ENCODE measurements at regions not wholly inside any gene's neighbourhood (a gene's known extent, or its start where the extent isn't known, plus 50 kb on each side); places are given as distances from the start of the nearest gene placed in this dataset.

- ChIA-PET CTCF (interaction anchor here (1.2 kb wide), 1 partner anchor 10 kb away, joined by 3 read pairs; no protein-coding TSS in a partner anchor), POLR2A (no interaction called here)
- Histone ChIP-seq H3K27me3 (ENCODE audit: insufficient read depth) (no peaks in the 10 kb centered on the region), H2AFZ (ENCODE audit: low read depth) (no peak overlapping the region), H3K4me3 (ENCODE audit: low read depth in 2 of 2, low read length in 1 of 2) (no peak overlapping the region), H3K9me3 (no peaks in the 10 kb centered on the region), H3F3A (replicated peaks; ENCODE audit: insufficient read depth) (no peaks in the 10 kb centered on the region), H3K9ac (no peak overlapping the region), H3K36me3 (replicated peaks in 1 of 2; ENCODE audit: control insufficient read depth in 1 of 2, insufficient read depth in 2 of 2, low read length in 1 of 2) (no peaks in the 10 kb centered on the region), H4K20me1 (ENCODE audit: insufficient read depth) (no peaks in the 10 kb centered on the region), H3K79me2 (ENCODE audit: insufficient read depth) (no peaks in the 10 kb centered on the region), H3K4me2 (no peak overlapping the region), H3K9me2 (no peaks in the 10 kb centered on the region), H3K4me1 (ENCODE audit: control insufficient read depth in 1 of 2, insufficient read depth in 2 of 2, low read depth in 1 of 2, low read length in 1 of 2) (no peaks in the 10 kb centered on the region; a peak in 1 of 4 replicates), H3K27ac (ENCODE audit: low read depth in 2 of 2, low read length in 1 of 2) (no peak overlapping the region)
- no peak for DNase-seq
- 70% methylated on average over 6 of the region's 6 CpGs for WGBS (ENCODE audit: low lambda C conversion rate)
- TF ChIP-seq REST (IDR thresholded peaks at IDR 0.05; ENCODE audit: low read depth, low read length) (no peak), FOSL2 (IDR thresholded peaks at IDR 0.05; ENCODE audit: borderline replicate concordance, low read depth) (no peak), ZBTB33 (IDR thresholded peaks at IDR 0.05; ENCODE audit: borderline replicate concordance, low read depth) (no peak)
Measured at GRCh38 chr3:117477214-117477755, 767.7 kb downstream of the TUSC7 start.

- no peaks in the 10 kb centered on the region for H3K9me2 ChIP-seq
- no peak overlapping the region for H3K27ac ChIP-seq (ENCODE audit: low read depth in 2 of 2, low read length in 1 of 2)
- ChIA-PET POLR2A (no interaction called here), CTCF (interaction anchor here (1.1 kb wide), 1 partner anchor 708 kb away, joined by 3 read pairs; no protein-coding TSS in a partner anchor)
- WGBS (ENCODE audit: low lambda C conversion rate) = 82% methylated on average over 2 of the region's 2 CpGs
- no peak overlapping the region for H3K4me2 ChIP-seq
- H4K20me1 ChIP-seq (ENCODE audit: insufficient read depth) = no peaks in the 10 kb centered on the region
- no peaks in the 10 kb centered on the region for H3K9me3 ChIP-seq
- TF ChIP-seq IRF3 (IDR thresholded peaks at IDR 0.05; ENCODE audit: low read depth, low read length) (no peak), ELF1 (IDR thresholded peaks at IDR 0.05) (no peak), RFX5 (IDR thresholded peaks at IDR 0.05; ENCODE audit: low read length) (no peak), POLR2AphosphoS5 (IDR thresholded peaks at IDR 0.05; ENCODE audit: low read depth, low read length) (no peak), RCOR1 (IDR thresholded peaks at IDR 0.05; ENCODE audit: low read length) (no peak)
- no peaks in the 10 kb centered on the region for H3F3A ChIP-seq (replicated peaks; ENCODE audit: insufficient read depth)
- H3K79me2 ChIP-seq (ENCODE audit: insufficient read depth) = no peaks in the 10 kb centered on the region
- H3K27me3 ChIP-seq (ENCODE audit: insufficient read depth) = no peaks in the 10 kb centered on the region
- no peak overlapping the region for H3K9ac ChIP-seq
- H3K4me1 ChIP-seq (ENCODE audit: control insufficient read depth in 1 of 2, insufficient read depth in 2 of 2, low read depth in 1 of 2, low read length in 1 of 2) = no peaks in the 10 kb centered on the region
- H3K4me3 ChIP-seq (ENCODE audit: low read depth in 2 of 2, low read length in 1 of 2) = no peak overlapping the region
- H3K36me3 ChIP-seq (replicated peaks in 1 of 2; ENCODE audit: control insufficient read depth in 1 of 2, insufficient read depth in 2 of 2, low read length in 1 of 2) = no peaks in the 10 kb centered on the region
- no peak for DNase-seq
- no peak overlapping the region for H2AFZ ChIP-seq (ENCODE audit: low read depth)
Measured at GRCh38 chr3:117479095-117479494, 769.5 kb downstream of the TUSC7 start.
